ENCODE measurements at regions not wholly inside any gene's neighbourhood (a gene's known extent, or its start where the extent isn't known, plus 50 kb on each side); places are given as distances from the start of the nearest gene placed in this dataset.

- TF ChIP-seq CTCF (IDR thresholded peaks at IDR 0.05; ENCODE audit: low read length): no peak
- TF ChIP-seq EZH2 (IDR thresholded peaks at IDR 0.05; ENCODE audit: borderline replicate concordance, low read length): no peak
These were observed 53.4 kb upstream of the ANO1 start for GRCh38 chr11:70024773-70025045.

Measured in OCI-LY1 (cell line).